IPS-18c (cell line): ENCODE measurements at regions not wholly inside any gene's neighbourhood (a gene's known extent, or its start where the extent isn't known, plus 50 kb on each side); places are given as distances from the start of the nearest gene placed in this dataset.

Experiments used
- H3K4me3 ChIP-seq: 2 replicates; pipeline ENCODE4 v1.7.0; 2013; ENCODE audit warnings: low read depth, mild to moderate bottlenecking, low read length, moderate library complexity; ENCODE audit not compliant: insufficient read depth
- H3K9me3 ChIP-seq: one replicate; pipeline ENCODE4 v1.6.1; 2013; ENCODE audit warnings: mild to moderate bottlenecking, low read length, moderate library complexity; ENCODE audit not compliant: control insufficient read depth, insufficient read depth

GRCh38 chr2:217705461-217705860, 297.3 kb downstream of the TNS1 start:
- Histone ChIP-seq H3K9me3 (no peaks in the 10 kb centered on the region), H3K4me3 (no peak overlapping the region)

GRCh38 chr2:217703999-217704398, 298.8 kb downstream of the TNS1 start:
- no peaks in the 10 kb centered on the region for H3K9me3 ChIP-seq
- H3K4me3 ChIP-seq: no peak overlapping the region

- H3K9me3 ChIP-seq: no peaks in the 10 kb centered on the region
- H3K4me3 ChIP-seq: no peak overlapping the region
Observed at GRCh38 chr2:217703102-217703501, 299.7 kb downstream of the TNS1 start.

GRCh38 chr2:217701622-217702021, 301.2 kb downstream of the TNS1 start:
- Histone ChIP-seq H3K4me3 (no peak overlapping the region), H3K9me3 (no peaks in the 10 kb centered on the region)

- no peaks in the 10 kb centered on the region for H3K9me3 ChIP-seq
- no peak overlapping the region for H3K4me3 ChIP-seq
Observed at GRCh38 chr2:217698691-217699090, 304.1 kb downstream of the TNS1 start.

- Histone ChIP-seq H3K4me3 (no peak overlapping the region), H3K9me3 (no peaks in the 10 kb centered on the region)
Observed at GRCh38 chr2:217695033-217695520, 307.7 kb downstream of the TNS1 start.

GRCh38 chr2:217694291-217694690, 308.5 kb downstream of the TNS1 start:
- no peak overlapping the region for H3K4me3 ChIP-seq
- H3K9me3 ChIP-seq: no peaks in the 10 kb centered on the region

GRCh38 chr2:217693363-217693762, 309.4 kb downstream of the TNS1 start:
- H3K4me3 ChIP-seq: no peak overlapping the region
- H3K9me3 ChIP-seq: no peaks in the 10 kb centered on the region

- Histone ChIP-seq H3K4me3 (no peak overlapping the region), H3K9me3 (no peaks in the 10 kb centered on the region)
Observed at GRCh38 chr2:217691920-217692666, 310.7 kb downstream of the TNS1 start.

- H3K4me3 ChIP-seq: no peak overlapping the region
- no peaks in the 10 kb centered on the region for H3K9me3 ChIP-seq
Observed at GRCh38 chr2:217691516-217691915, 311.3 kb downstream of the TNS1 start.

GRCh38 chr2:217689053-217689452, 313.7 kb downstream of the TNS1 start:
- H3K4me3 ChIP-seq: no peak overlapping the region
- no peaks in the 10 kb centered on the region for H3K9me3 ChIP-seq

GRCh38 chr2:217688494-217688893, 314.3 kb downstream of the TNS1 start:
- Histone ChIP-seq H3K9me3 (no peaks in the 10 kb centered on the region), H3K4me3 (no peak overlapping the region)

GRCh38 chr2:217687771-217688170, 315.0 kb downstream of the TNS1 start:
- no peak overlapping the region for H3K4me3 ChIP-seq
- H3K9me3 ChIP-seq: no peaks in the 10 kb centered on the region

- no peaks in the 10 kb centered on the region for H3K9me3 ChIP-seq
- no peak overlapping the region for H3K4me3 ChIP-seq
Observed at GRCh38 chr2:217685255-217685605, 317.6 kb downstream of the TNS1 start.

GRCh38 chr2:217684431-217685254, 318.2 kb downstream of the TNS1 start:
- no peaks in the 10 kb centered on the region for H3K9me3 ChIP-seq

GRCh38 chr2:217683106-217683870, 319.5 kb downstream of the TNS1 start:
- Histone ChIP-seq H3K9me3 (no peaks in the 10 kb centered on the region), H3K4me3 (no peak overlapping the region)

More at GRCh38 chr2:217684431-217685254, 318.2 kb downstream of the TNS1 start:
- no peak overlapping the region for H3K4me3 ChIP-seq

- Histone ChIP-seq H3K4me3 (no peak overlapping the region), H3K9me3 (no peaks in the 10 kb centered on the region)
Observed at GRCh38 chr2:217681791-217682190, 321.0 kb downstream of the TNS1 start.

- Histone ChIP-seq H3K9me3 (no peaks in the 10 kb centered on the region), H3K4me3 (no peak overlapping the region)
Observed at GRCh38 chr2:217680381-217680780, 322.4 kb downstream of the TNS1 start.
